Activated T-cell treated with anti-CD3 and anti-CD28 coated beads for 24 hours (primary cell): ENCODE measurements at regions not wholly inside any gene's neighbourhood (a gene's known extent, or its start where the extent isn't known, plus 50 kb on each side); places are given as distances from the start of the nearest gene placed in this dataset.
A peak's percentile ranks its signal among the peaks of the same experiment; 100 is the strongest.

ENCODE experiments used
- DNase-seq: peaks from one replicate; pipeline ENCODE4 v3.0.0-alpha.2; 2020; ENCODE audit warnings: low read depth

DNA sequence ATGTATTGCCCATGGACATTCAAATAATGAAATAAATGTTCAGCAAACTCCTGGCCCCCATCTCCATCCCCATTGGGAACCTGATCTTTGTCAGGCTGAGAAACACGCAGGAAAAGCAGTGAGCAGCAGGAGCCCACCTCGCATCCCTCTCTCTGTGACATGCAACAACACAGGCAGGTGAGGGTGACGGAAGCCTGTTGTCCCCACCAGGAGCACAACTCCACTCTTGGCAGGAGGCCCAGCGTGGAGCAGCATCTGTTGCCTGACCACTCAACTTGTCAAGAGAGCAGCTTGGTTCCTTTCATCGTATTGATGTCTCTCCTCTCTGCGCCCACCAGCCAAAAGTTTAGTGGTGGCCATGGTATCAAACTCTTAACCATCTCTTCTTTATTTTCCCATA, 586.9 kb upstream of the ARID1B start:
- no peak for DNase-seq

DNA sequence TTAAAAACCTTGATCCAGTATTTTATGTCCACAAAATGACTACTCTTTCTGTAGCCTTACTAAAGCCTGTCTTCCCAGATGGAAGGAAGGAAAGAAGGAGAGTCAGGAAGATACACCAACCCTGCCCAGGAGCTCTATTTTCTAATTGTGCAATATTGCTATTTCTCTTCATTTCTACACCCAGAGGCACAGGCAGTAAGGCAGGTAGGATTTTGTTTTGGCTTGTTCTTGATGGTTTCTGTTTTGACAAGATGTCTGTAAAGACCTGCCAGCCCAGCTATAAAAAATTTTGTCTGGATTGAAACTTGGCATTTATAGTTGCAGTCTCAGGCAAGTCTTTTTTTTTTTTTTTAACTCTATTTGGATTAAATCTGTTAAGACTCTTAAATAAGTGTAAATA, 587.5 kb upstream of the ARID1B start:
- no peak for DNase-seq

DNA sequence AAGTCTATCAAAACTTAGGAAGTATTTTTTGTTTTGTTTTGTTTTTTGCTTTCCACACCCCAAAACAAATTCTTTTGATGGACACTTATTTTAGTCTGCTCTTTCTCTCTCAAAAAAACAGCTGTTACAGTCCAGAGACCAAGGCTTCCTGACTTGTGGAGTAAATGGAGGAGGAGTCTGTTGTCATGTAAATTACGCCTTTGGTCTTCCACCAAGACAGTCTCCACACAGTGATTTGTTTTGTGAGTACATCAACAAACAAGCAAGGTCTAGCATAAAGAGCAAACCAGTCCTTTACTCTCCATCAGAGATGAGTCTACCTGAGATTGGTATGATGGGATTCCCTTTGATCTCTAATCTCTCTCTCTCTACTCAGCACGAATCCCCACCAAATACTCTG, 588.0 kb upstream of the ARID1B start:
- no peak for DNase-seq

DNA sequence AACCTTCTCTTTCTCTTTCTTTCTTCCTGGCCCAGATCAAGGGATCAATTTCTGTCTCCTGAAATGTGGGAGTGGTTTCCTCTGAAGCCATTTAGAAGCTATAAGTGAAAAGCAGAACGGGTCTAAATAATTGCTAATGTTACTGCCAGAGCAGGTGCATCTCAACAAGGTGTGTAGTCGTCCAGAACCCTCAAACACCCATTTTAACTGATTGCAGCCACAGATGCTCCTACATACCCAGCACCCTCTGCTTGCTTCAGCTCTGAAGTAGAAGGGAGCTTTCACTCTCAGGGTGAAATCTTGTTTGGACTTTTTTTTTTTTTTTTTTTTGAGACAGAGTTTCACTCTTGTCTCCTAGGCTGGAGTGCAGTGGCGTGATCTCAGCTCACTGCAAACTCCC, 592.1 kb upstream of the ARID1B start:
- no peak for DNase-seq

- DNase-seq: no peak
These were observed 593.5 kb upstream of the ARID1B start for GRCh38 chr6:156183678-156184077.

DNA sequence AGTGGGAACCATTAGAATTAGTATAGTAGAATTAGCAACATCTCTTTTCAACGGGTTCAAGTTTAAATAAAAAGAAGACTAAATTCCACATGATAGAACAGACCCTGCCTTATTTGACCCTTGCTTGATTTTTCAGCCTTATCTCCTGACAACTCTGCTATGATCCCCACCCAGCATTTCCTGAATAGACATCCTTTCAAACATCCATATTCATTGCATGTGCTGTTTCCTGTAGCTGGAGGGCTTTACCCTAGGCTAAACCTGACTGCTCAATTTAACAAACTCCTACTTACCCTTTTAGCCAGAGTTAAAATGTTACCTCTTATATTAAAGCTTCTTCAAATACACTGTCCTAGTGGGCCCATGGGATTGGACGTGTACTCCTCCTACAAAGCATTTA, 594.8 kb upstream of the ARID1B start:
- DNase-seq: no peak

DNA sequence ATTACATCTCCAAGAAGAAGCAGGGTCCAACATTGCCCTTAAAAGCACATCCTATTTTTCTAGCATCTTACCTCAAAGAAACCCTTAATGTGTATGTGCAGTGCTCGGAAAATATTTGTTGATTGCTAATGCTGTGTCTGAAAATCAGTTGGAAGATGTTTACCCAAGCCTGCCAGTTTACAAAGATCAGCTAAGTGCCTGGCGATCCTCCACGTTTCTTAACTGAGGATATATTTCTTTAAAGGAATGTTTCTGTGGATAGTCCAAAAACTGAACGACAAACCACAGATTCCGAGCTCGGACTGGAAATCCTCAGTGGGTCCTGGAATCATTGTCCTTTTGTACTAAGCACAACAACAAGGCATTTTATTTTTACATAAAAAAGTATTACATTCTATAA, 595.7 kb upstream of the ARID1B start:
- no peak for DNase-seq

DNA sequence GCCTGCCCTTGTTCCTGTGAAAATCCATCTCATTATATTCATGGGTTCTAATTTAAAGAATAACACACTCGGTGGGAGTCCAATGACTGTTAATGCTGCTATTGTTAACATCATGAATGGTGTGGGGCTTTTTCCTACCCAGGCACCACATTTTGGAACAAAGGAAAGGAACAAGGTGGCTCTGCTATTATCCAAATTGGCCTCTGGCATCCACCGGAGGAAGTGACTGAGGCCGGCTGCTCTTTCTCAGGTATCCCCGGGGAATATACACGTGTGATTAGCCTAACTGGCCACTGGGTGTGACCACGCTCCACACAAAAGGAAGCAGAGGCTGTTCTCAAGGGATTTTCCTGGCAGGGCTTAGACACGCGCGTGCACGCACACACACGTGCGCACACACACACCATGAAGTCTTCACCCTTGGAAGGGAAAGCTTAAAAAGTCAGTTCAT, 601.2 kb upstream of the ARID1B start:
- no peak for DNase-seq

GRCh38 chr6:156175433-156175832, 601.7 kb upstream of the ARID1B start:
- DNase-seq: no peak

GRCh38 chr6:156174031-156174890, 602.9 kb upstream of the ARID1B start:
- peak; percentile 31 for DNase-seq

DNA sequence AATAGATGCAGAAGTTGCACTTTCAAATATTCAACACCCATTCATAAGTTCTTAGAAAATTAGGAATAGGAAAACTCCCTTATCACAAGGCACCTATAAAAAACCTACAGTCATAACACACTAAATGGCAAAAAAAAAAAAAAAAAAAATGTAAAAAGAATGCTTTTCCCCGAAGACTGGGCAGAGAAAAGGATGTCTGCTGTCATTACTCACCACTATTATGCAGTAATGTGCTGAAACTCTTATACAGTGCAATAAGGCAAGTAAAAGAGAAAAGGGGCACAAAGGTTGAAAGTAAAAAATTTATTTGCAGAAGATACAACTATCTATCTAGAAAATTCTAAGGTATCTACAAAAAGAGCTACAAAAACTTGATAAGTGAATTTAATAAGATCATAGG, 607.8 kb upstream of the ARID1B start:
- no peak for DNase-seq

DNA sequence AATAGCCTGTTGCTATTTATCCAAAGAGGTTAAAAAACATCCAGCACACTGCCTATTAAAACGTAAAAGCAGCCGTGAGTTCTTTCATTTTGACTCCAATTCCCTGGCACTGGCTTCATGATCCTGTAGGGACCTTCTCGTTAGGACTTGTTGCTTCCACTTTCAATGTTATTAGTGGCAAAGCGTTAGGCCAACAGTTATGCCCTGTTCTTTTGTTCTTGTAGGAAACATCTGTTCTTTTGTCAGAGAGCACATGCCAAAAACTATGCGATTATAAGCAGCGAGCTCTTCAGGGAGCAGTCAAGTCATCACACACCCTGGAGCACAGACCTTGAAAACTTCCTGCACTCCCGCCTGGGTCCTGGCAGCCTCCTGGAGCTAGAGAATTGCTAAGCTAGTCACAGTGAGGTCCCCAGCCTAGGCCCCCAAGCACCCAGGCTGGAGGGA, 609.5 kb upstream of the ARID1B start:
- DNase-seq: no peak

DNA sequence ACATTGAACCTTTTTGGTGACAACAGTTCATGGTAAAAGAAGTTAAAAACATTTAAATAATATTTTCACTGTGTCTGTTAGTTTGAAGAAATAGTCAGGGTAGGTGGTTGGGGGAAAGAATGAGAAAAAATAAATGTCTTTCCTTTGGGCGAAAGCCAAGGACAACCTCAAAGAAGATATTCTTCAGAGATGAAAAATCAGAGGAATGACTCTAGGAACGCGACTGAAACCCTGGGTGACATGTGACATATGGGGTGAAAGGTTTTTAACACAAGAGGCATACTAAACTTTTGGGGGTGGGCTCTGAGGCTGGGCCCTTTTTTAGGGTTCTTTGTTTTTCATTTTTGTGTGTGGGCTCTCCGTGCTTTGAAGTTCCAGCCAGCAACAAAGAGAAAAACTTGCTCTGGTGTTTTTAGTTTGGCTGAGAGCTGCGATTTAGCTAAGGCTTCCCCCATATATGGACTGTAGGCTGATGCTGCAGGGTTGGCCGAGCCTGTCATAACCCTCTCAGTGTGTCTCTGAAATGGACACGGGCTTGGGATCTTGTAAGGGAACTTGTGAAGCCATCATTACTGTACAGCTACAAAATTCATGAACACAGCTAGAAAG, 610.1 kb upstream of the ARID1B start:
- no peak for DNase-seq

DNA sequence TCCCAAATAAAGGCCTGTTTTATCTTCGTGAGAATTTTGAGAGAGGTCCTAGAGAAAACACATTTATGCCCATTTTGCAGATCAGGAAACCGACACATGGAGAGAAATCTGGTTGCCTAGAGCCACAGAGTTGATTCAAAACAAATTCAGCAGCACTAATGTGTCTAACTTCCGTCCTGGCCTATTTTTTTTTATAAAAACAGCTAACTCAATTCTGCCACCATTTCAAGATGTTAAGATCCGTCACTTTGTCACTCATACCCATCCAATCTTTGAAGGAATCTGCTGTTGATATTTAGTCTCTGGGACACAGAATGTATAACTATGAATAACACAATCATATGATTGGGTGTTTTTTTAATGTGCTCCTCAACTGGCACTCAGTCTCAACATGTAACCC, 611.1 kb upstream of the ARID1B start:
- no peak for DNase-seq

- no peak for DNase-seq
These were observed 612.3 kb upstream of the ARID1B start for GRCh38 chr6:156164701-156165452.

- DNase-seq: no peak
These were observed 613.9 kb upstream of the ARID1B start for GRCh38 chr6:156163311-156163710.

DNA sequence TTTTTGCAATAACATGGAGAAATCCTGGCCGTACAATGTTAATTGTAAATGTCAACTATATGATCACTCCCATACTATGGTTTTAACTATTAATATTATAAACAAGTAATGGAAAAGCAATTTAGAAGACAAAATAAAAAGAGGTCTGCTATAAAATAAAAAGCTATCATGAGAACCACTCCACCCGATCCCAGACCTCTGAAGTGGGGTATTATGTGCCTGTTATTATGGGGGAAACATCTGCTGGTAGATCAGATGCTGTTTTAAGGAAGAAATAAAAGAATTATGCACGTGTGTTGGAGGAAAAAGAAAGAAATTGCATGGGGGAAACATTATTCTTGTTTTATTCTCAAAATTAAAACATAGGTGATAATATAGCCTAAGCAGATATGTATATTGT, 615.7 kb upstream of the ARID1B start:
- DNase-seq: no peak

GRCh38 chr6:156160795-156161165, 616.4 kb upstream of the ARID1B start:
- DNase-seq: no peak

DNA sequence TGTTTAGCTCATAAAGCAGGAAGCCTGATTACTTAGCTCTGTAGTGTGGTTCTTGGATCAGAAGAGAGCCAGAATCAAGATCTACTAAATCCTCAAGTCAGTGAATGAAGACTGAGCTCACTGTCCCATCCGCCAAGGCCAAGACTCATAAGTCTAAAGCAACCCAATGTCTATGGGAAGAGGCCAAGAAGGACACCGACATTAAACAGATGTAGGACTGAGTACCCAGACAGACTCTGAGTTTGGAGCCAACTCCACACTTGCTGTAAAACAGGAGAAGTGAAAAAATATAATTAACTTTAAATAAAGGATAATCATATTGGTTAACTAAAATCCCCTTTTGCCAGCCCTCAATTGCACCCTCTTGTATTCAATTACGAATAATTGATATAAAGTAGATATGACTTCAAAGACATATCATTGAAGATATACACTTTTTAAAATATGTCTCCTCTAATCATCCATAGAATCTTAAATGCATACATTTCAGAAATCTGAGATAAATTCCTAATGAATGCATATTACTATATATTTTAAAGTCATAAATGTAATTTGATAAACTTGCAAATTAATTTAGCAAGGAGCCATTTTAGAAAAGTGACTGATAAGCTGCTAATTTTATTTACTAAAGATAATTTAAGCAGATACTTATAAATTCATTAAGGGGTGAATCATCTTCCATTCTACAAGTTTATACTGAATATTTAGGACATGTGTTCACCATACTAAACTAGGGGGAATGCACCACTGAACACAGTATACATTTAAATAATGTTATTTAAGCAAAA, 617.0 kb upstream of the ARID1B start:
- DNase-seq: no peak

DNA sequence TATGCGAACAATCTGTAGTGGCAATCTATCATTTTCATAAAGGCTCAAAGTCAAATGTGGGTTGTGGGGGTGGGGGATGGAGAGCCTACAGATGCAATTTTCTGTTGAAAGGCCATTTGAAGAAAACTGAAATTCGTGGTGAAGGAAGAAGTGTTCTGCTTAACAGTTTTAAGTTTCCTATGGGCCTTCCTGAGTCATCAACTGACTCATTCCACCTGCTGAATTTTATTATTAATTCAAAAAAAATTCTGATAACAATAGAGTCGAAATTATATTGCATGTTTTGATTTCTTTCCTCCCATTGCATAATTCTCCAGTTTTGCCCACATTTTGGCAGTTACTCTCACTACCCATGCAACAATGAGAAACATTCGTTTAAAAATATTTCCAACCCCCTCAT, 622.3 kb upstream of the ARID1B start:
- no peak for DNase-seq

DNA sequence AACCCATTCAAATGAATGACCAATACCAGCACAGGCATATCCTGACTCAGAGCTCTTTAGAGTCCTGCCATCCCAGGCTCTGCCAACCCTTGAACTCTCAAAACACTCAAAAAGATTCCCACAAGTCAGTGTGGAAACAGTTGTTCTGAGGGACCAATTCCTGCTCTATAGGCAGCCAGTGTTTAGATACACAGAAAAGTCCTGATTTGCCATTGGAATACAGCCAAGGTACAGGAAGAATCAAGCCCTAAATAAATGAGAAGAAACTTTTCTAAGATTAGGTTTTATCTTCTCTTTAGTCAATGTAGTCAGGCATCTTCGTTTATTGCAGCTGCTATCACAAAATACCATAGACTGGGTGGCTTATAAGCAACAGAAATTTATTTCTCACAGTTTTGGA, 626.8 kb upstream of the ARID1B start:
- no peak for DNase-seq

DNA sequence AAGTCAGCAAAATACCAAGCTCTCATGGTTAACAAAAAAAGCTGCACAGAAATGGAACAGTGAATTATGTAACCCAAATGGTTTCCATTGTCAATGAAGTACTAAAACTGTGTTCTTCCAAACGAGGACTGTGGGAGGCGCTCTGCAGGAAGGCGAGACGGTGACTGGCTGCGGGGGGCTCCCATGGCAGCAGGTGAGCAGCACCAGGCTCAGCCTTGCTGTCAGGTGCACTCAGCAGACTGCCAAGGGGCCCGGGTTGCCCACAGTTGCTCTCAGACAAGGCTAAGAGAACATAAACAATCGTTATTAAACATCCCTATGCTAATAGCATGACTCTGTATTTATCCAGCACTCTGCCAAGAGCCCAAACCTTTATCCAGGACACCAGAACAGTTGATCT, 630.3 kb upstream of the ARID1B start:
- no peak for DNase-seq
